ENCODE measurements at regions not wholly inside any gene's neighbourhood (a gene's known extent, or its start where the extent isn't known, plus 50 kb on each side); places are given as distances from the start of the nearest gene placed in this dataset.
"Not testable (repeated sequence)": the region's sequence is repeated elsewhere in the genome, so short reads cannot be mapped to it uniquely, and the experiment has no call there.

DNA sequence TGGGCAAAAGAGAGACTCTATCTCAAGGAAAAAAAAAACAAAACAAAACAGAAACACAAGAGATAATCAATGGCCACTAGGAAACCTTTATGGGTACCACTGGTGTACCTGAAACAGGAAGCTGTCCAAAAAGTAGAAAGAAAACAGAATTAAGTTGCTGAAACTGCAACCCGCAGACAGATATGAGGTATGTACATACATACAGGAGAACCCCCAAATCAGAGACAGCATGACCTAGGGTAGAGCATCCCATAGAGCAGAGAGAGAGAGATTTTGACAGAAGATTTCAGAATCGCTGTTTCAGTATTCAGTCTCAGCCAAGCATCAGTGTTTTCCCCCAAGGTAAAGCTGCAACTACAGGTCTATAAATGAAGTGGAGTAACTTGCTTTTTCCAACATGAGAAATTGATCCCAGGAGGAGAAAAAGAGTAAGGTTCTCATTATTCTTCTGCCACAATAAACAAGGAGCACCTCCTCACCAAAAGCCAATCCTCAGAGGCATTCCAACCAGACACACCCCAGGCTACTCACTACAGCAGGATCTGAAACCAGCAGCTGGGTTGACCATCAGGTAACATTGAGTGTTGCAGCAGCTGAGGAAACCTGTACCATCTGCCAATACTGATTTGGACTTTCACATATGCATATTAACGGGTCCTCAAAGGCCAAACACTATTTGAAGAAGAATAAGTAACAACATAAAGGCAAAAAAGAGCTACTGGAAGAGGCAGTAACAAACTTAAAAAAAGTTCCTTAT lies 630.0 kb downstream of the TAF11L14 start:
- no peak for DNase-seq

DNA sequence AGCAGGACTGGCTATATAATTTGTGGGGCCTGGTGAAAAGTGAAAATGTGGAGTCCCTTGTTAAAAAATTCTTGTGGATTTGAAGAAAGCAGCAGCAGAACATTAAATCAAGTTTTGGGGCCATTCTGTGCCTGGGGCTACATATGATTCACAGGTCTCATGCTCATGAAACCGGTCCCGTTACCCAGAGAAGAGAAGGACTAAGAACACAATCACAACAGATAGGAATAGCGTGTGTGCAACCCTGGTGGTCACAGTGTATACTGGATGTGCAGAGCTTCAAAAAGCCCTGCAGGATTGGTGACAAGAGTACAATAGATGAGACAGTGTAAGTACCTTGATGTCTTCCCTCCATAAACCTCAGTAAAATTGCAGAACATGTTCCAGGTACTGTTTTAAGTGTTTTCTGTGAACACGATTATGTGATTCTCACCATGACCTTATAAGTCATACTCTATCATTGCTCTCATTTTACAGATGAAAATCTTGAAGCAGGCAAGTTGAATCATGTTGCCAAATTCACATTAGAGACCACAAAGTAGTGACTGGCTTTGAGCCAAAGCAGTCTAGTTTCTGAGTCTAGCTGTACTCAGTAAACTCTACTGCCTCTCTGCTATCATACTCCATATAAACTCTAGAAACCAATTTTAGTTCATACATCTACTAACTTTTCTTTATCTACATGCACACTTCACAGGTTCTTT lies 636.5 kb downstream of the TAF11L14 start:
- DNase-seq, result no peak

- no peak for DNase-seq
Measured at GRCh38 chr5:18276939-18277338, 642.7 kb downstream of the TAF11L14 start.

DNA sequence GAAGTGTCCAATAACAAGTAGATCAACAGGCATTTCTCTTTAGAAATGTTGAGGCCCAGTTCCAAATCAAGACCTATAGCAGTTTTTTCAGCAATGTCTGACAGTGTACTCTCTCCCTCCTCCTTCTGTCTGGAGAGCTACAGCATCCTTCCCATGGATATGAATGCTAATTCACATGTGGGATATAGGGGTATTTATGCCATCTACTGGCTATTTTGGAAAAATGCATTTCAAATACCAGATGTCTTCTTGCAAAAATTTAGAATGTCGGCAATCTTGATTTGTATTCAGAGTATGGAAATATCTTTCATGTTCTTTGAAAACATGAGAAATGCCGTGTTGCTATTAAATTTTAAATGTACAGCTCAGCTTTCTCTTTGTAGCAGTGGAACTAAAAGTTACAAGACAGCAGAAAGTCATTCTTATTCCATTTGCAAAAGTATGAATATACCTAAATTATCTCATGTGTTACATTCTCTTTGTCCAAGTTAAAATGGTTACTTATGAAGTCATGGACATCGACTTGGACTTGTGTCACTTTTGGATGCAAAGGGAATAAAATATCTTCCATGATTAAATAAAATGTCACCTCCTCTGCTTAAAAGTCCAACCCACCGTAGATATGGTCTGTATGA lies 647.8 kb downstream of the TAF11L14 start:
- peak in 1 of 2 experiments; percentile 6 for DNase-seq

DNA sequence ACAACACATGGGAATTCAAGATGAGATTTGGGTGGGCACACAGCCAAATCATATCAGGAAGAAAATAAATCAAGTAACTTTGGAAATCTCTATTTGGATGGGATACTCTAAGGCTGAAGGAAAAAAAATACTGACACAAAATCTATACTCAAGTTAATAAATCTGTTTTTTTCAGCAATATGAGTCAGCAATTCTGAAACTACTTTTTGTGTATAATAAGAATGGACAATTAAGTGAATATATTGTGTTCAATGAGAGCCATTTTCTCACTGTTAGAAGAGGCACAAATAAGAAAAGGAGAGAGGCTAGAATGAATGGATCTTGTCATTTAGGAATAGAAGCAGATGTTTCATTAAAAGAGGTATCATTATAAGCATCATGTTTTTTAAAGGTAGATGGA lies 651.0 kb downstream of the TAF11L14 start:
- no peak for DNase-seq

GRCh38 chr5:18292146-18292545 lies 657.9 kb downstream of the TAF11L14 start:
- no peak for DNase-seq

DNA sequence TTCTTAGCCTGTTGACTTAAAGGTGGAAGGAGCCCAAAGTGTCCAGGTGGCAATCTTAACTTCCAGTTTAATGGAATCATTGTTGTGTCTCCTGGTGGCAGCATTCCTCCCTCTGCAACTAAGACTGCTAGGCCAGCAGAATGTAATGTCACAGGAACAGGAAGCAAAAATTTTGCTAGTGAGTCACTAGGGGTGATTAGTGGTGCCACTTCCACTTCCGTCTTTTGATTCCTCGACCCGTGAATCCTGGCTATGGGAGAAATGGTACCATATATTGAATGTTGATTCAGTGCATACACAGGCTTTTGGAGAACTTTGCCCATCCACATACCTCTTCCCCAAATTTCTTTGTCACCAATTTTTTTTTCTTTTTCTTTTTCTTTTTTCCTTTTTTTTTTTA lies 661.4 kb downstream of the TAF11L14 start:
- not testable (repeated sequence) for DNase-seq

DNA sequence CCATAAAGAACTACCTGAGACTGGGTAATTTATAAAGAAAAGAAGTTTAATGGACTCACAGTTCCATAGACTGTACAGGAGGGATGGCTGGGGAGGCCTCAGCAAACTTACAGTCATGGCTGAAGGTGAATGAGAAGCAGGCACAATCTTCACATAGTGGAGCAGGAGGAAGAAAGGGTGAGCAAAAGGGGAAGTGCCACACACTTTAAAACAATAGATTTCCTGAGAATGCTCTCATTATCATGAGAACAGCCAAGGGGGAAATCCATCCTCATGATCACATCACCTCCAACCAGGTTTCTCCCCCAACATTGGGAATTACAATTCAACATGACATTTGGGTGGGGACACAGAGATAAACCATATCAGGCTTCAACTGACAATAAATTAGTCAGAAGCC lies 664.9 kb downstream of the TAF11L14 start:
- no peak for DNase-seq

DNA sequence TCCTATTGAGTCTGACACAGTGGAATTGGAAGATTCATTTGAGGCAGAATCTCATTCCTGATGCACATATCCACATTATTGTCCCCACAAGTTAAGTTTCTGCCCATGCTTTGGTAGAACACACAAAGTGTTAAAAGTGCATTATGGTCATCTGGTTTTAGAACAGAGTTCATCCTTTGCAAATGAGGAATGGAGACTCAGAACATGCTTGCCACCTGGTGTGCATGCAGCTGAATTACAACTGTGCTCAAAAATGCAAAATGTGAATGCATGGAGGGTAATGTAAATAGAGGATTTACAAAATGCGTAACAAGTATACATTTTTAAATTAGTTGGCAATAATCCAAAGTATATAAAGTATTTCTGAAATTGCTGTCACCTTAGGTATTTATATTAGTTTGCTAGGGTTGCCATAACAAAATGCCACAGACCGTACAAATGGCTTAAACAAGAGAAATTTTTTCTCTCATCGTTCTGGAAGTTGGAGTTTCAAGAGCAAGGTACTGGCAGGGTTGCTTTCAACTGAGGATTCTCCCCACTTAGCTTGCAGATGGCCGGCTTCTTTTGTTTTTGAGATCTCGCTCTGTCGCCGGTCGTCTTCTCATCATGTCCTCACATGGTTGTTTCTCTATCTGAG lies 671.1 kb downstream of the TAF11L14 start:
- peak in 1 of 2 experiments; percentile 24 for DNase-seq

GRCh38 chr5:18311266-18311665 lies 677.0 kb downstream of the TAF11L14 start:
- no peak for DNase-seq

DNA sequence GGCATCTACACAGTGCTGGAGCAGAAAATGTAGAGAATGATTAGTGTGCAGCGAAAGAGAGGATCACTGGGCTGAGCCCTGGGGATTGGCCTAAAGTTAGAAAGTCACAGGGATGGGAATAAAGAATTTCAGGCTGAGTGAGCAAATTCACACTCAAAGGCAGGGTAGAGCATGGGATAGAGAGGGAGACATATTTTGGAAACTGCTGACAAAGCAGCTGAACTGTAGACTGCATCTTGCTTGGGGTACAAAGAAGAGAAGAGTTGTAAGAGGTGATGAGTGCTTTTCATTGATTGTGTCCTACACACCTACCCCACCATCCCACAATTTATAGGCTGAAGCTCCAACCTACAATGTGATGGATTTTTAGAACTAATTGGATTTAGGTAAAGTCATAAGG lies 677.8 kb downstream of the TAF11L14 start:
- DNase-seq, result no peak

GRCh38 chr5:18314192-18314778 lies 680.0 kb downstream of the TAF11L14 start:
- no peak for DNase-seq

DNA sequence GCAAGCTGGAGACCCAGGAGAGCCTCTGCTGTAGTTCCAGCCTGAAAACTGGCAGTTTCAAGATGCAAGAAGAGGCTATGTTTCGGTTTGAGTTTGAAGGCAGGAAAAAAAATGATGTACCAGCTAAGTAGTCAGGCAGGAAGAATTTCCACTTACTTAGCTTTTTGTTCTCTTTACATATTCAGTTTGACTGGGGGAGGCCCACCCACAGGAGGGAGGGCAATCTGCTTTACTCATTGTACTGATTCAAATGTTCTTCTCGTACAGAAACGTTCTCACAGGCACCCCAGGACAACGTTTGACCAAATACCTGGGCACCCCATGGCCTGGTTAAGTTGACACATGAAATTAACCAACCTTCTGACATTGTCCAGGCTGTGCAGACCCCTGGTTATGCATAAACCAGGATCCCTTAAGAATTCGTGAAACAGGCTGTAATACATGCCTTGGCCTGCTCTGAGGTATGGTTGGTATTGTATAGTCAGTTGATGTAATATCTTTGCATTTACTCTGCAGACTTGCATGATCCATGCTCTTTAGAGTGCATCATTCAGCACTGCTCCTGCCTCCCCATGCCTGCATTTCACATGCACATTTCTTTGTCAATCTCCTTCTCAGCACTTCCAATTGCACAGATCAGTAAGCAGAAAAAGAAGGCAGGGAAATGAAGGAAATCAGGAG lies 687.1 kb downstream of the TAF11L14 start:
- DNase-seq, result no peak

DNA sequence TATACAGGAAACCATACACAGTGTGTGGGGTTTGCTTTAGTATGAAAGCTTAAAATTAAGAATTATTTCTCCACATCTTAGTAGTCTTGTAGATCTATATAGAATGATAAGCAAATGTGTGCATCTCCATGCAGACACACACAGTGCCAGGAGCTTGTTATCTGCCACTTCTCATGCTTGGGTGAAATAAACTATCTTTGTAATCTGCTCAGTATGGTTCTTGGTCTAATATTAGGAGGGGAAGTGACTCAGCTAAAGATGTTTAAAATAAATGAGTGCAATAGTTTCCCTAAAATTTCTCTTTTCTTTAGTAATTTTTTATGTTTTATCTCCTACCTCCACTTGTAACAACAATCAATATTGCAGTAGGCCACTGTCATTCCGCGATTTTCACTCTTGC lies 689.6 kb downstream of the TAF11L14 start:
- no peak for DNase-seq

DNA sequence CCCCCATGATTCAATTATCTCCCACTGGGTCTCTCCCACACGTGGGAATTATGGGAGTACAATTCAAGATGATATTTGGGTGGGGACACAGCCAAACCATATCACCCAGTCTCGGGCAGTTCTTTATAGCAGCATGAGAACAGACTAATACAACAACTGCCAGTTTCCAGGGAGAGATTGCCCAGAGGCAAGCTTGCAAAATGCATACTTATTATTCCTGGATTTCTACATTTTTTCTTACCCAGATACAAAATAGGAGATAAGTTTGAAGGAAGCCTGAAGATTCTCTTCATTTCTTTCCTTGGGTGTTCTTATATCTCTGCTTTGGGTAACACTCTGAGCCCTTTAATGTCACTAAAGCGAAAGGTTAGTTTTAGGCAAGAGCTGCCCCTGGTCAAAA lies 691.2 kb downstream of the TAF11L14 start:
- DNase-seq, result no peak

- DNase-seq, result no peak
Measured at GRCh38 chr5:18329328-18329727, 695.1 kb downstream of the TAF11L14 start.

DNA sequence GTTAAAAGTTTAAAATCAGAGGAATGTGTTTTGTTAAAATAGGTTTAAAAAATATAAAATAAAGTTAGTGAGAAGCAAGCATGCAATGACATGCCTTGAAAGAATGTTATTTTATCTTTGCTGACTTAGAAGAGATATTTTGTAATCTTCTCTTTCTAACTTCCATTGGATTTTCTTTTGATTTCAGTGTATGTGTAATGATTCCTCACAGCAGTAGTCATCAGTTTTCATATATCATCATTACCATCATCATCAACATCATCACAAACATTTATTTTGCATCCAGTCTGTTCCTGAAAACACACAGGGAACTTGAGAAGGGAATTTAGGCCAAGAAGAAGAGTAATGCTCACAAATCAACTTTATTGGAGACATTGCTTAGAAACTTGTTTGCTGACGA lies 699.6 kb downstream of the TAF11L14 start:
- no peak for DNase-seq

DNA sequence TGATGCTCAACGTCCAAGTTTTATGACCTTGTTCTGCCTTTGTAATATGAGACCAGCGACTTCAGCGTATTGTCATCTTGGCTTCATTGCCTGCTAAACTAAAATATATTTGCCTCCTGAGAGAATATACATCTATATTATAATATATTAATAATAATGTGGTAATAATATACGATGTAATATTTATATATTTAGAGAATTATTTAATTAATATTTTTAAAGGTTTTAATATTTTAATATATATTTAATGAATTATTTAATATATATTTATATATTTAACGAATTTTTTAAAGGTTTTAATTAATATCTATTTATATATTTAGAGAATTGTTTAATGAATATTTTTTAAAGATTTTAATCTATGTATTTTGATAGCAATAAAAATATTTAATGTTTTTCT lies 700.7 kb downstream of the TAF11L14 start:
- DNase-seq, result no peak

DNA sequence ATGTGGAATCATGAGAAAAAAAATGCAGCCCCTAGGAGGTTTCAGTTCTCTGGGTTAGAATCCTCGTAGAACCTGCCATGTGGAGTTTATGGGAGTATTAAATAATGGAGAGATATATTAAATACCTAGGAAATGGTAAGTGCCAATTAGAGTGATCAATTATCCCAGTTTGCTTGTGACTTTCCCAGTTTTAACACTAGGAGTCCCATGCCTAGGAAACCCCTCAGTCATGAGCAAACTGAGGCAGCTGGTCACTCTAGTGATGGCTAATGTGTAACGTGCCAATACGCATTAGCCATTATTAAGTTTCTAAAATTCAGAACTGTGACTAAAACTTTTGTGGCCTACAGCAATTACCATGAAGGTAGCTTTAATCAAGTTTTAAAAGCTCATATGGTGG lies 720.6 kb downstream of the TAF11L14 start:
- DNase-seq, result no peak

- no peak for DNase-seq
Measured at GRCh38 chr5:18357486-18357885, 723.2 kb downstream of the TAF11L14 start.

DNA sequence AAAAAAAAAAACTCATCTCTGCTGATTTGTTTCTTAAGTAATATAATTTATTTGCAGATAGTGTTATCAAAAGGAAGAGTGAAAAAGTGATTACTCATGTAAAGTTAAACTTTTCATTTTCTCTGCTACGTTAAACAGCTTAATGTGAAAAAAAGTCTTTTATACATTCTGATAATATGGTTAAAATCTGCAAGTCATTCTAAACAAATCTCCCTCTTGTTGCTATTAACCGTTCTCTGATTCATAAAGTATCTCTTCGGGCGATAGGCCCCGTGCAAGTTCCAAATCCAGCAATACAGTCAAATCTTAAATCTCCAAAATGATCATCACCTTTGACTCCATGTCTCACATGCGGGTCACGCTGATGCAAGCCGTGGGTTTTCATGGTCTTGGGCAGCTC lies 732.0 kb downstream of the TAF11L14 start:
- no peak for DNase-seq

GRCh38 chr5:18370531-18370930 lies 736.3 kb downstream of the TAF11L14 start:
- DNase-seq, result no peak

- peak; percentile 96 to 98 for DNase-seq
Measured at GRCh38 chr5:18375641-18376040, 741.4 kb downstream of the TAF11L14 start.
